Stimulated activated naive CD4-positive, alpha-beta T cell treated with Interleukin-2 at 50 U/mL for 16 hours (primary cell): ENCODE measurements at regions not wholly inside any gene's neighbourhood (a gene's known extent, or its start where the extent isn't known, plus 50 kb on each side); places are given as distances from the start of the nearest gene placed in this dataset.

Experiments used
- DNase-seq: peaks from one replicate; lab custom pipeline; 2025; lab: John Stamatoyannopoulos, UW

- DNase-seq, result no peak
These were observed 885.6 kb downstream of the BRD1 start for GRCh38 chr22:48941903-48942575.

- DNase-seq, result no peak
These were observed 886.4 kb downstream of the BRD1 start for GRCh38 chr22:48941033-48941902.

DNA sequence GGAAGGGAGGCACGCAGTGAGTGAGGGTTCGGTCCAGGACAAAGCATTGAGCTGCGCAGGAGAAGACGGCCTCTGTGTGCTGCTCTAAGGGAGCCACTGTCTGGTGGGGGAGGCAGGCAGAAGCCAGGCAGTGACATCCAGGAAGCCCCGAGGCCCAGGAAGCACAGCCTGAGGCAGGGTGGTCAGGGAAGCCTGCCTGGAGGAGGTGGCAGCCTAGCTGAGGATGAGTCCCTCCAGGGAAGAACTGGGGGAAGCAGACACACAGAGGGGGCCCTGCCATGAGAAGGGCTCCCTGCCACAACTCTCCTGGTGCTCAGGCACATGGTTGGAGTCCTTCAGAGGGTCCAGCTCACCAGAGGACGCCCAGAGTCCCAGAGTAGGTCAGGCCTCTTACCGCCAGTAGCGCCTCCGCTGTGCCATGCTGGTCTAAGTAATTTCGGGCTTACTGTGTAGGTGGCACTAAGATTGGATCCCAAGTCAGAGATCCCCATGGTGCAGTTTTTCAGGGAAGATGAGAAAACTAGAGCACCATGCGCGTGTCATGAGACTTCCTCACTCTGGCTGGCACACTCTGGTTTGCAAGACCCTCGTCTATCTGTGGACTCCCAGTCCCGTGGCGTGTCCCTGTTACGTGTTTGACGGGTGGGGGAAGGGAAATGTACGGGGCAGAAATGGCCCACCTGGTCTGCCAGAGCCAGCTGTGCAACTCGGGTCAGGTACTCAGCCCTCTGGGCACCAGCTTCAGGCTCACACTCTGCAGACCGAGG, 887.2 kb downstream of the BRD1 start:
- DNase-seq, result no peak

DNA sequence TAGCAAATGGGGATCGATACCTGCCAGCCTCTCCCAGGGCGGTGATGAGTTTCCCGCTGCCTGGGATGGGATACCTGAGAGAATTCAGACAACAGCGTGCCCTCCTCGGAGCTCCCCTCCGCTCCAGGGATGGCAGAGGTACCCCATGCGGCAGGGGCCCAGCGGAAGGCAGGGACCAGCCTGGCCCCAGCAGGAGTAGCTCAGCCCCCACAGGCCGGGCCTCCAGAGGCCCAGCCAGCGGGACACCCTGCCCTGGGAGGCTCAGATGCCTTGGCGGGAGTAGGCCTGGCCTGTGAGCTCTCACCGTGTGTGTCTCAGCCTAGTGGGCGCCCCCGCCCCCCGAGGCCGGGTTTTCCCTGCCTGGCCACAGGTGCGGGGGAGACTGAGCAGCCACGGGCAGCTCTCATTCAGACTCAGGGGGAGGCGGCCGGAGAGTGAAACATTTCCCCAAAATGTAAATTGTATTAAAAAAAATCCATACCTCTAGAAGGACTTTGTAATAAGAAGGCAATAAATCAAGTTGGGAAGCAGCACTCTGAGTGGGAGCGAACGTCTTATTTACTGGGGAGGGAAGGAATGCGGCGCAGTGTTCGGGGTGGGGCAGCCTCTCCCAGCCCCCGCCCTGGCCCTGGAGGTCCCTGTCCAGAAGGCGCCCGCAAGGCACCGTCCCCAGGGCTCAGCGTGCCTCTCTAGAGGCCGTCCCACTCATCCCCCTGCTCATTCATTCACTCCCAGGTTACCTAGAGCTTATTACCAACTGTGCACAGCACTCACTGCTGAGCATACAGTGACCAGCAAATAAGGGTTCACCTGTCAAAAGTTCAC, 888.0 kb downstream of the BRD1 start:
- DNase-seq, result no peak

DNA sequence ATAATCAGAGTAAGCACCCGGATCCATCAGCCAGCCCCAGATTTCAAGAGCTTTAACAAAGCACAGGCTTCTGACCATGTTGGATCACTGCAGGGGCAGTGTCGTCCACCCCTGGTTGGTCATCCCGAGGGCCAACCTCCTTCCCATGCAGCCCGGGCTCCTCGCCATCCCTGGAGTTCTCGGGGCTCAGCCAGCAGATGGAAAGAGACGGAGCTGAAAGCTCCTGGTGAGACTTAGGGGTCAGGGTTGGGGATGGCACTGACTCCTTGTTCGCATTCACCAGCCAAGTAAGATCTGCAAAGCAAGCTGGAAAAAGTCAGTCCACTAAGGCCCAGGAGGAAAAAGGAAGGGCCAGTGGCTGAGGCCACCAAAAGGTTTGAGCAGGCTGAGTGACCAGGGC, 888.9 kb downstream of the BRD1 start:
- DNase-seq, result no peak

DNA sequence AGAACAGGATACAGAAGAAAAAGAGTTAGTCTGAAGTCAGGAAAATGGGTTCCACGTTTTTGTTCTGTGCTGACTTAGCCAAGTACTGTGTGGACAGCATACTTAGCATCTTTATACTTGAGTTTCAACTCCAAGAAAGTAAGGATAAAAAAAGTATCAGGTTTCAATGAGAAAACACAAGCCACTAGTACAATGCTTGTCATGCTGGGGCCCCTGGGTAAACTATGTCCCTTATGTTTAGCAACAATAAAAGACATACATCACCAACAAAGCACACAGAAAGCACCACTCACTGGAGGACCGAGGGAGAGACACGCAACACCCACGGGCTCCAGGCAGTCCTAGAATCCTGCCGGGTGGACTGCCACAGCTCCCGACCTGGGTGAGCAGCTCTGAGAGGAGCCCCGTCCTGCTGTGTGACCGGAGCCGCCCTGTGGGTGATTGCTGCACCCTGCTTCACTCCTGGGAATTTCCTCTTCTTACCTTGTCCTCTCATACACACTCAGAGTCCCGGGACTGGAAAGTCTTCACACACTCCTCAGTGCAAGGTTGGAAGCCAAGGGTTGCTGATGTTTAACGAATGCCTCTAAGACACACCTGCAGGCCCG, 890.5 kb downstream of the BRD1 start:
- DNase-seq, result no peak

DNA sequence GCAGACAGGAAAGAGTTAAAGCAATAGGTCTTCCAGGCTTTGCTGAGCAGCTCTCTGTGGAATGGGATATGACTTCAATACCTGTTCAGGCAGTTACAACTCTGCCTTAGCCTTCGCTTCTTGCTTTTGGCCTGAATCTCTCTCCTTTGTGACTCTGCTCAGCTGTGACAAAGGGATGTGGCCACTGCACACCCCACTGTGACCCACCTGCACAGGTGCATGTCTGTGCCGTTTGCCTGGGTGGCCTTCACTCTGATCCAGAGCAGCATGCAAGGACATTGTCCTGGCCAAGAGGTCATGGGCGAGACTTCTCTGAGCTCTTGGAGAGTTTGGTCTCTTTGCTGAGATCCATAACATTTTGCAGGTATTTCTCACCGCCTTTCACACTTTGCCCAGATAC, 891.3 kb downstream of the BRD1 start:
- no peak for DNase-seq

GRCh38 chr22:48934446-48934845, 893.2 kb downstream of the BRD1 start:
- DNase-seq, result no peak

DNA sequence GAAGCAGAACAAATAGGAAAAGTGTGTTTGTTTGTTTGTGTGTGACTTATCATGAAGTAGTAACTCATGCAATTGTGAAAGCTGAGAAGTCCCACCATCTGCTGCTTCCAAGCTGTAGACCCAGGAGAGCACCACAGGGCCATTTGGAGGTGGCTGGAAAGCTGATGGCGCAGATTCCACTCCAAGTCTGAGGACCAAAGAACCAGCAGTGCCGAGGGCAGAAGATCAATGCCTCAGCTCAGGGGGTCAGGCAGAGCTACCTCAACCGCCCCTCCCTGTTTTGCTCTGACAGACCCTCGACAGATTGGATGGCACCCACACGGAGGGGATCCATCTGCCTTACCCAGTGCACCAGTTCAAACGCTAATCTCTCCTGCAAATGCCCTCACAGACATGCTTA, 896.2 kb downstream of the BRD1 start:
- DNase-seq, result no peak

DNA sequence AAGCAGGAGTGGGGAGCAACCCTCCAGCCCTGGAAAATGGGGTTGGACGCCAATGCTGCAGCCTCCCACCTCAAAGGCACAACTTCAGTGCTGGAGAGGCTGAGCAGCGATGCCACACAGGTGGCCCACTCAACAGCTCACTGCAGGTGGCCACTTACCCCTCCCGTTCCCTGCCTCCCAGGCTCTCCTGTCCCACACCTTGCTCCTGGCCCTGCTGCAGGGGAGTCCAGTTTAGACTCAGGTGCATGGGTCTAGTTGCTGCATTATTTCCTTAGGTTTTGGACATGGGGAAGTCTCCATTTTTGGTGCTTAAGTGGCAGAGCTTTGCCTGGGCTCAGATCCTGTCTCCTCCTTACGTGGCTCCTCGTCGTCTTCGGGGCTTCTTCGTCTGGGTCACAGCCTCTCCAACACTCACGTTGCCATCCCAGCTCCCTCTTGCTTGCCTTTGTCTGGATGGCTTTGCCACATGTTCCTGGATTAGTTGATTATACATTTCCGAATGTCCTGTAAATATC, 898.3 kb downstream of the BRD1 start:
- DNase-seq, result no peak

GRCh38 chr22:48927591-48927990, 900.1 kb downstream of the BRD1 start:
- no peak for DNase-seq

GRCh38 chr22:48926643-48927042, 901.0 kb downstream of the BRD1 start:
- no peak for DNase-seq

GRCh38 chr22:48926136-48926535, 901.5 kb downstream of the BRD1 start:
- no peak for DNase-seq

GRCh38 chr22:48925450-48925849, 902.2 kb downstream of the BRD1 start:
- DNase-seq, result no peak

DNA sequence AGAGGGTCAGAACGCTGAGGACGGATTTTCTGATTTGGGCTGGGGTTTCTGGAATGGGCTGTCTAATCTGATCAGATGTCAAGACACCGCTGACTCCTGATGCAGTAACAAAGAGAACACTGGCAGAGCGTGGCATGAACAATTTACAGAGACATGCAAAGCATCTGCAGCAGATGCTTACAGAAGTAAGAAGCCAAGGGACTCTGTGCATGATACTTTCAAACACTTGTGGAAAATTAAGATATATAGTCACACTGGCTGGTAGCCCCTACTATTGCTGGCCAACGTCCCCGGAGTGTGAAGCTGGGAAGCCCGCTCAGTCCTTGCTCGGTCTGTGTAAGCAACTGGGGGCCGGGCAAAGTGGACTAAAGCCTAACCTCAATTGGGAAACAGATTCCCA, 903.7 kb downstream of the BRD1 start:
- no peak for DNase-seq

GRCh38 chr22:48923165-48923865, 904.4 kb downstream of the BRD1 start:
- no peak for DNase-seq

- no peak for DNase-seq
These were observed 906.2 kb downstream of the BRD1 start for GRCh38 chr22:48921411-48921903.

DNA sequence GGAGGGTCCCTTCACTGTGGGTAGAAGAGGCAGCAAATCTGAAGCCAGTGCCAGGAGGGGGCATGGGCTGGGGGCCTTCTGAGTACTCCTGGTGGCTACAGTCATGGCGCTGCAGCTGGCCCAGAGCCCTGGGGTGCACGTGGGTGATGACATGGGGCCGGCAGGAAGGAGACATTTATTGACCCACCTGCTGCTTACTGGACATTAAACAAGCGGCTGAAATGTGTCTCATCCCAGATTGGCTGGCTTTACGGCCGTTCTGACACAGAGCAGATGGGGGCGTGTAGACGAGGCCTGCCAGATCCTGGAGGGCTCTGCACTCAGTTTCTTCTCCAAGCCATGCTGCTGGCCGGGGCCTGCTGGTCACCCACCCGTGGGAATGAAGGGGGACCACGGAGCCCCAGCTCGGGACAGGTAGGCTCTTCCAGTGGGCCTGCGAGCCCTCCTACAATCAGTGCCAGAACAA, 906.9 kb downstream of the BRD1 start:
- DNase-seq, result no peak

DNA sequence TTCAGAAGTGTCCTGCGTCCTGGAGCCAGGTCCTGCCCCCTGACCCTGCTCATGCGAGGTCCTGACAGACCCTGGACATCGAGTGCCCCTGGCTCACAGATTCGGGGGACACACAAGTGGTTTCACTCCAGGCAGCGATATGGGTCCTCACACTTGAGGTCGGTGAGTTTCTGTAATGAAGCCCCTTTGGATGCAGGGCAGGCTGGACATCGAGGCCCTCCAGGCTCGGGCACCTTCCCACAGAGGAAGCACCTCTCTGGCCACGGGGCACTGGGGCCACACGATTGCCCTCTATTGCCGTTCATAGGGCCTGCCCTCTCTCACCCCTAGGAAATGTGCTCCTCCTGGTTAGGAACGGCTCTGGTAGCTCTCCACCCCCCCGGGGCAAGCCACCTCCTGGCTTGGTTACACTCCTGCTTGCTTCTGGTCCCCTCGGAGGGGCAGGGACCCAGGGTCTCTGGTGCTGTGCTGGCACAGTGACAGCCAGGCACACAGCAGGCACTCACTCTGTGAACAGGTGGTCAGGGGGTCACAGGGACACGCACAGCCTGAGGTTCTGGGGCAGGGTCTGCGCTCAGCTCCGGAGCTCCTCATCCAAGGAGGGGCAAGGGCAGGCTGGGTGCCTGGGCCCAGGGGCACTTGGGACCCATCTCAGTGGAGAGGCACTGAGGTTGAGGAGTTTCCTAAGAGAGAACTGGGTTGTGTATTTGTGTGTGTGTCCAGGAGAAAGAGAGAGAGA, 907.7 kb downstream of the BRD1 start:
- DNase-seq, result no peak

DNA sequence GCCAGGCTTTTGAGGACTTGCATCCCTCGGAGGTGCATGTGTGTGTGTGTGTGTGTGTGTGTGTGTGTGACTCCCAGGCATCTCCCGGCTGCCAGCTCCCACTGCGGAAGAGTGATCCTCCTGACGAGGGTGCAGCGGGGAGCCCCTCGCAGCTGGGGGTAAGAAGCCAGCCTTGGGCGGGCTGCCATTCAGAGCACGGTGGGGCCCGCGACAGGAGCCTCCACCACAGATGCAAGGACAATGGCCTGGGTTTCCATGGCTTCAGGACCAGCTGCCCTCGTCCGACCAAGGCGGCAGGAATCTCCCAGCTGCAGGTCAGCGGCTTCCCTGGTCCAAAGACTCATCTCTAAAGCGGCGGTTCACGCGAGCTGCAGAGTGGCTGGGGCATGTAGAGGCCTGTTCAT, 908.5 kb downstream of the BRD1 start:
- no peak for DNase-seq
